B cell (primary cell): ENCODE measurements at regions not wholly inside any gene's neighbourhood (a gene's known extent, or its start where the extent isn't known, plus 50 kb on each side); places are given as distances from the start of the nearest gene placed in this dataset.

Experiments used
- ATAC-seq: fragments of 200-7000 bp; cut with Tn5 transposase; one replicate; pipeline ENCODE4 v1.10.0; 2021; ENCODE audit warnings: low read depth, mild to moderate bottlenecking, moderate number of reproducible peaks, moderate library complexity
- CTCF ChIA-PET: fragments of 350-600 bp; sonication (Branson Sonifier 250); formaldehyde crosslinking; loops from one replicate; lab custom pipeline; 2021; ENCODE audit warnings: antibody characterized with exemption, inconsistent platforms; lab: Charles Lee
- POLR2A ChIA-PET: fragments of 350-600 bp; sonication (Branson Sonifier 250); formaldehyde crosslinking; loops from one replicate; lab custom pipeline; 2021; ENCODE audit warnings: antibody characterized with exemption; lab: Charles Lee
- DNase-seq: peaks from one replicate; pipeline ENCODE4 v3.0.0; 2013
- H2AFZ ChIP-seq: 2 replicates; pipeline ENCODE4 v1.6.1; 2012; ENCODE audit warnings: mild to moderate bottlenecking, low read depth, low read length; ENCODE audit not compliant: insufficient read depth, poor library complexity, severe bottlenecking
- H3K27ac ChIP-seq, 2 donors: 1 replicate in 1 of 2; 2 replicates in 1 of 2; pipeline ENCODE4 v1.5.1; 2012 to 2013; ENCODE audit warnings: low read length in 2 of 2, mild to moderate bottlenecking in 2 of 2, moderate library complexity in 1 of 2
- H3K27me3 ChIP-seq, 4 experiments: fragments of 200-600 bp in 1 of 4; sonication (generic) in 1 of 4; replicated peaks in 1 of 4; 1 replicate in 2 of 4; 2 replicates in 2 of 4; pipeline versions ENCODE4 v1.6.1 to v1.7.0; 2013 to 2016; ENCODE audit warnings: low read length in 3 of 4, mild to moderate bottlenecking in 2 of 4, mixed read lengths in 1 of 4, moderate library complexity in 1 of 4; ENCODE audit not compliant: insufficient read depth in 4 of 4, control insufficient read depth in 3 of 4; ENCODE audit errors: control extremely low read depth in 1 of 4
- H3K36me3 ChIP-seq, 2 experiments: replicated peaks in 1 of 2; 1 replicate in 1 of 2; 2 replicates in 1 of 2; pipeline versions ENCODE4 v1.6.1 to v1.7.1; 2013; ENCODE audit warnings: low read length in 1 of 2; ENCODE audit not compliant: insufficient read depth in 2 of 2, control insufficient read depth in 1 of 2; ENCODE audit errors: control extremely low read depth in 1 of 2, extremely low read depth in 1 of 2
- H3K4me1 ChIP-seq, 2 donors: fragments of 200-600 bp in 1 of 2; sonication (generic) in 1 of 2; 1 replicate in 1 of 2; 2 replicates in 1 of 2; pipeline versions ENCODE4 v1.5.1 to v1.6.1; 2013 to 2017; ENCODE audit warnings: low read length in 2 of 2; ENCODE audit not compliant: control insufficient read depth in 2 of 2, insufficient read depth in 2 of 2
- H3K4me2 ChIP-seq: replicated peaks from 2 replicates; pipeline ENCODE3; 2012; ENCODE audit warnings: mild to moderate bottlenecking, low read depth, low read length; ENCODE audit not compliant: poor library complexity, severe bottlenecking
- H3K4me3 ChIP-seq, 5 experiments: fragments of 200-600 bp in 1 of 5; sonication (generic) in 1 of 5; 1 replicate in 3 of 5; 2 replicates in 2 of 5; pipeline versions ENCODE4 v1.5.1 to v1.7.0; 2011 to 2016; ENCODE audit warnings: low read length in 4 of 5, mild to moderate bottlenecking in 4 of 5, low read depth in 2 of 5, control low read depth in 1 of 5, moderate library complexity in 1 of 5; ENCODE audit not compliant: insufficient read depth in 1 of 5; ENCODE audit errors: control extremely low read depth in 1 of 5, extremely low read depth in 1 of 5
- H3K79me2 ChIP-seq: fragments of 200-600 bp; sonication (generic); one replicate; pipeline ENCODE4 v1.6.0; 2016; ENCODE audit warnings: low read length; ENCODE audit not compliant: control insufficient read depth, insufficient read depth
- H3K9ac ChIP-seq: fragments of 200-600 bp; sonication (generic); 2 replicates; pipeline ENCODE4 v1.6.1; 2017; ENCODE audit warnings: mild to moderate bottlenecking, low read length, moderate library complexity
- H3K9me3 ChIP-seq, 3 donors: one replicate each; pipeline versions ENCODE4 v1.6.1 to v1.7.1; 2013; ENCODE audit warnings: low read length in 2 of 3; ENCODE audit not compliant: control insufficient read depth in 2 of 3, insufficient read depth in 1 of 3; ENCODE audit errors: control extremely low read depth in 1 of 3
- H4K20me1 ChIP-seq: 2 replicates; pipeline ENCODE4 v1.6.0; 2012; ENCODE audit warnings: mild to moderate bottlenecking, low read length; ENCODE audit not compliant: insufficient read depth, control insufficient read depth, poor library complexity, severe bottlenecking
- H3K27ac Mint-ChIP-seq: one replicate; pipeline ENCODE4 v1.8.0; 2021; ENCODE audit warnings: mixed read lengths
- H3K27me3 Mint-ChIP-seq: one replicate; pipeline ENCODE4 v1.8.0; 2021; ENCODE audit warnings: mixed read lengths
- H3K4me1 Mint-ChIP-seq: one replicate; pipeline ENCODE4 v1.8.0; 2021; ENCODE audit warnings: mixed read lengths
- H3K4me3 Mint-ChIP-seq: one replicate; pipeline ENCODE4 v1.8.0; 2021; ENCODE audit warnings: mixed read lengths
- H3K9me3 Mint-ChIP-seq: one replicate; pipeline ENCODE4 v1.8.0; 2022; ENCODE audit warnings: mixed read lengths; ENCODE audit not compliant: insufficient read depth
- CTCF ChIP-seq: fragments of 200-600 bp; IDR thresholded peaks from one replicate; pipeline ENCODE4 v1.8.0; 2022; ENCODE audit warnings: antibody characterized with exemption, mild to moderate bottlenecking
- EZH2 ChIP-seq: IDR thresholded peaks from 2 replicates; pipeline ENCODE4 v1.6.1; 2012; ENCODE audit warnings: borderline replicate concordance, low read depth, mild to moderate bottlenecking, moderate library complexity, low read length; ENCODE audit not compliant: insufficient read depth, poor library complexity, severe bottlenecking
- WGBS: methylation state at CpG from one replicate; pipeline ENCODE4 v1.1.5; 2013; ENCODE audit warnings: missing lambda C conversion rate; ENCODE audit not compliant: insufficient coverage; 5-methylcytosine and 5-hydroxymethylcytosine counted together
- intact Hi-C: fragments of 100-400 bp; cut with micrococcal nuclease; formaldehyde crosslinking; loops from one replicate; pipeline ENCODE4 v1.10.0; 2022

GRCh38 chr13:70884196-70884595, 775.9 kb upstream of the KLHL1 start:
- 86% methylated on average over 1 of the region's 2 CpGs for WGBS
- no peak for ATAC-seq

GRCh38 chr13:70874636-70875035, 766.4 kb upstream of the KLHL1 start:
- Histone ChIP-seq H3K79me2 (no peaks in the 10 kb centered on the region), H2AFZ (no peak overlapping the region), H4K20me1 (no peaks in the 10 kb centered on the region), H3K4me2 (no peak overlapping the region), H3K4me3 (no peak overlapping the region), H3K9me3 (no peaks in the 10 kb centered on the region), H3K27me3 (no peaks in the 10 kb centered on the region), H3K36me3 (no peaks in the 10 kb centered on the region), H3K4me1 (no peaks in the 10 kb centered on the region), H3K27ac (no peak overlapping the region), H3K9ac (no peak overlapping the region)
- intact Hi-C loops: no loop called here
- Mint-ChIP-seq H3K4me1 (no peaks in the 10 kb centered on the region), H3K27me3 (no peaks in the 10 kb centered on the region), H3K27ac (no peak overlapping the region), H3K9me3 (peaks cover 2% of the 10 kb centered on the region), H3K4me3 (no peak overlapping the region)
- no peak for ATAC-seq
- no peak for TF ChIP-seq CTCF
- no peak for TF ChIP-seq EZH2
- 21% methylated on average over 3 of the region's 3 CpGs for WGBS
- ChIA-PET POLR2A (no interaction called here), CTCF (no interaction called here)
- DNase-seq: no peak

More at GRCh38 chr13:70884196-70884595, 775.9 kb upstream of the KLHL1 start:
- Mint-ChIP-seq H3K4me1 (no peaks in the 10 kb centered on the region), H3K4me3 (no peak overlapping the region), H3K27me3 (no peaks in the 10 kb centered on the region), H3K9me3 (peaks cover 2% of the 10 kb centered on the region), H3K27ac (no peak overlapping the region)
- Histone ChIP-seq H3K27ac (no peak overlapping the region), H4K20me1 (no peaks in the 10 kb centered on the region), H3K4me3 (no peak overlapping the region), H3K36me3 (no peaks in the 10 kb centered on the region), H3K4me2 (no peak overlapping the region), H3K79me2 (no peaks in the 10 kb centered on the region), H3K27me3 (no peaks in the 10 kb centered on the region), H2AFZ (no peak overlapping the region), H3K4me1 (no peaks in the 10 kb centered on the region), H3K9me3 (peaks cover 0 to 2% (median 0%) of the 10 kb centered on the region in 3 donors), H3K9ac (no peak overlapping the region)
- intact Hi-C loops: no loop called here
- CTCF ChIA-PET: no interaction called here
- no peak for DNase-seq
- TF ChIP-seq CTCF: no peak
- no peak for TF ChIP-seq EZH2
- POLR2A ChIA-PET: no interaction called here
